ENCODE measurements at regions not wholly inside any gene's neighbourhood (a gene's known extent, or its start where the extent isn't known, plus 50 kb on each side); places are given as distances from the start of the nearest gene placed in this dataset.

- no peak for TF ChIP-seq CTCF (IDR thresholded peaks at IDR 0.05)
- no peak for TF ChIP-seq TCF7L2 (IDR thresholded peaks at IDR 0.05; ENCODE audit: low read depth, low read length)
- TF ChIP-seq POLR2AphosphoS5 (IDR thresholded peaks at IDR 0.05; ENCODE audit: low read depth, low read length): no peak
- no peak for TF ChIP-seq REST (IDR thresholded peaks at IDR 0.05; ENCODE audit: insufficient read depth in 1 of 2, low read depth in 2 of 2, low read length in 1 of 2)
- TF ChIP-seq SIN3A (IDR thresholded peaks at IDR 0.05; ENCODE audit: borderline replicate concordance, insufficient read depth, low read depth, low read length): no peak
Observed at GRCh38 chr10:31618541-31619291, 299.7 kb downstream of the ZEB1 start.
